H1 (cell line): ENCODE measurements at regions not wholly inside any gene's neighbourhood (a gene's known extent, or its start where the extent isn't known, plus 50 kb on each side); places are given as distances from the start of the nearest gene placed in this dataset.

Experiments
- BRCA1 ChIP-seq: IDR thresholded peaks from 2 replicates; pipeline ENCODE4 v1.6.1; 2012; ENCODE audit warnings: low read depth, low read length, improper control_type of control experiment
- CTCF ChIP-seq, 3 experiments: IDR thresholded peaks; 1 replicate in 2 of 3; 2 replicates in 1 of 3; pipeline versions ENCODE4 v1.5.1 to v1.6.1; 2011; ENCODE audit warnings: low read length in 3 of 3, mild to moderate bottlenecking in 3 of 3, inconsistent platforms in 2 of 3, low read depth in 1 of 3, moderate library complexity in 1 of 3; ENCODE audit not compliant: insufficient read depth in 1 of 3; ENCODE audit errors: control extremely low read depth in 1 of 3
- EP300 ChIP-seq, 2 experiments: IDR thresholded peaks; 1 replicate in 1 of 2; 2 replicates in 1 of 2; pipeline ENCODE4 v1.6.1; 2011 to 2012; ENCODE audit warnings: low read depth in 2 of 2, low read length in 2 of 2, mild to moderate bottlenecking in 2 of 2, borderline replicate concordance in 1 of 2, inconsistent platforms in 1 of 2, moderate library complexity in 1 of 2
- EZH2 ChIP-seq: fragments of 200-600 bp; sonication (generic); IDR thresholded peaks from 2 replicates; pipeline ENCODE4 v1.7.1; 2012; ENCODE audit warnings: low read depth, mild to moderate bottlenecking, moderate library complexity, low read length, inconsistent platforms; ENCODE audit not compliant: severe bottlenecking
- NRF1 ChIP-seq: IDR thresholded peaks from 2 replicates; pipeline ENCODE4 v1.6.1; 2011; ENCODE audit warnings: mild to moderate bottlenecking, low read depth, low read length, improper control_type of control experiment
- POLR2A ChIP-seq, 2 experiments: IDR thresholded peaks; 1 replicate in 1 of 2; 2 replicates in 1 of 2; pipeline ENCODE4 v1.6.1; 2011; ENCODE audit warnings: low read depth in 2 of 2, low read length in 2 of 2, mild to moderate bottlenecking in 2 of 2; ENCODE audit errors: control extremely low read depth in 1 of 2
- POLR2AphosphoS5 ChIP-seq: IDR thresholded peaks from 2 replicates; pipeline ENCODE4 v1.6.1; 2011; ENCODE audit warnings: low read depth, low read length
- RFX5 ChIP-seq: IDR thresholded peaks from 2 replicates; pipeline ENCODE4 v1.6.1; 2011; ENCODE audit warnings: low read depth, low read length, improper control_type of control experiment, borderline replicate concordance
- SIN3A ChIP-seq, 2 experiments: IDR thresholded peaks in 1 of 2; conservative IDR thresholded peaks in 1 of 2; 2 replicates each; pipeline ENCODE4 v1.6.1; 2011 to 2012; ENCODE audit warnings: low read length in 2 of 2, improper control_type of control experiment in 1 of 2, low read depth in 1 of 2, mild to moderate bottlenecking in 1 of 2
- TBP ChIP-seq: IDR thresholded peaks from 2 replicates; pipeline ENCODE4 v1.6.1; 2011; ENCODE audit warnings: low read depth, low read length, improper control_type of control experiment
- TEAD4 ChIP-seq: IDR thresholded peaks from 2 replicates; pipeline ENCODE4 v1.6.1; 2012; ENCODE audit warnings: low read depth, low read length, inconsistent platforms, mixed read lengths
- YY1 ChIP-seq: IDR thresholded peaks from 2 replicates; pipeline ENCODE4 v1.6.1; 2011; ENCODE audit warnings: low read depth, mild to moderate bottlenecking, low read length
- ZNF274 ChIP-seq: IDR thresholded peaks from 2 replicates; pipeline ENCODE4 v1.7.0; 2012; ENCODE audit warnings: low read length, borderline replicate concordance; ENCODE audit errors: extremely low read depth

GRCh38 chr11:70863993-70864392 is 388.4 kb downstream of the SHANK2 start:
- TF ChIP-seq POLR2AphosphoS5 (no peak), POLR2A (IDR thresholded peaks at IDR 0.05; ENCODE audit: control extremely low read depth in 1 of 2, low read depth in 2 of 2, low read length in 2 of 2) (no peak), CTCF (IDR thresholded peaks at IDR 0.05; ENCODE audit: control extremely low read depth in 1 of 3, insufficient read depth in 1 of 3, low read depth in 1 of 3, low read length in 3 of 3) (no peak), YY1 (no peak), TBP (no peak), SIN3A (conservative IDR thresholded peaks at IDR 0.05 in 1 of 2, IDR thresholded peaks at IDR 0.05 in 1 of 2; ENCODE audit: low read depth in 1 of 2, low read length in 2 of 2) (no peak), BRCA1 (no peak), EZH2 (no peak), TEAD4 (no peak), ZNF274 (no peak), NRF1 (no peak), RFX5 (no peak), EP300 (IDR thresholded peaks at IDR 0.05; ENCODE audit: borderline replicate concordance in 1 of 2, low read depth in 2 of 2, low read length in 2 of 2) (no peak)
